Medulla oblongata (tissue), 1 donor: ENCODE measurements at regions not wholly inside any gene's neighbourhood (a gene's known extent, or its start where the extent isn't known, plus 50 kb on each side); places are given as distances from the start of the nearest gene placed in this dataset.
"Not testable (repeated sequence)": the region's sequence is repeated elsewhere in the genome, so short reads cannot be mapped to it uniquely, and the experiment has no call there.

Source experiments
- DNase-seq: peaks from one replicate; pipeline ENCODE4 v3.0.0-alpha.2; 2015; ENCODE audit errors: extremely low spot score

DNA sequence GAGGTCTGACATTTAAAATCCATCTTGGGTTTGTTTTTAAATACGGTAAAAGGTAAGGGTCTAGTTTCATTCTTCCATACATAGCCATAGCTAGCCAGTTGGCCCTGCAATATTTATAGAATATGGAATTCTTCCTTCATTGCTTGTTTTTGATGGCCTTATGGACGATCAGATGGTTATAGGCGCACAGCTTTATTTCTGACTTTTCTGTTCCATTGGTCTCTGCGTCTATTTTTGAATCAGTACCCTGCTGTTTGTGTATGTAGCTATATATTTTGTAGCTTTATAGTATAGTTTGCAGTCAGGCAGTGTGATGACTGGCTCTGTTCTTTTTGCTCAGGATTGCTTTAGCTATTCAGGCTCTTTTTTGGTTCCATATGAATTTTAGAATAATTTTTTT is 366.8 kb upstream of the MIS18BP1 start:
- no peak for DNase-seq

DNA sequence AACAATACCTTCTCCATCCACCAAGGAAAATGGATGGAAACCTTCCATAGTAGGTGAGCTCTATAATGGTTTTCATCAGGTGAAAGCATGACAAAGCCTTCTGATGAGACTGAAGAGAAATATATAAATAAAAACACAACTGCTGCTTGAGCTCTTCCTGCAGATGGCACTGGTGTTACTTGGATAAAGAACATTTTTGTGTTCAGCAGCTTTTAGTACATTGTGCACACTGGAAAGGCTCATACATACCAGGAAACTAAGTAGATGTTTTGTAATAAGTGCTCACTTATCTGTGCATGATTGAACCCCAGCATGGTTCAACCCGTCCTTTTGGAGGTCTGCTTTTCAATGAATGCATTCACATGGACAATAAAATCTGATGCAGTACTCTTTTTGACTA is 357.3 kb upstream of the MIS18BP1 start:
- DNase-seq: peak; percentile 31

GRCh38 chr14:45587142-45587541 is 334.1 kb upstream of the MIS18BP1 start:
- DNase-seq: no peak

DNA sequence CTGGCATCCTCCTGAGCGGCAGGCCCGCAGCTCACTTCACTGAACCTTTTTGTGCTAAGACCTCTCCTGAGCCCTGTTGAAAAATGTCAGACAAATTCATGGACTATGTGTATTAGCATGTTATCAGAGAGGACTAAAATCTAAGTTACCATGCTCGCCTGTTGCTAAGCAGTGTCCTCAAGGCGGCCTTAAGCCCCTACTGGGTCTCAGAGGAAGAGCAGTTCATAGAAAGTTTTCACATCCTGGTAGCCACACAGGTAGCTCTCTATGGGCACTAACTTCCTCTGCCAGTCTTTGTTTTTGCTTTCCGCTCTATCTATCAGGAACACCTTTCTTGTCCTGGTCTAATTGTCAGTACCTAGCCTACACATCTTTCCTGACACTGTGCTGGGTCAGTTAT is 306.6 kb upstream of the MIS18BP1 start:
- no peak for DNase-seq

DNA sequence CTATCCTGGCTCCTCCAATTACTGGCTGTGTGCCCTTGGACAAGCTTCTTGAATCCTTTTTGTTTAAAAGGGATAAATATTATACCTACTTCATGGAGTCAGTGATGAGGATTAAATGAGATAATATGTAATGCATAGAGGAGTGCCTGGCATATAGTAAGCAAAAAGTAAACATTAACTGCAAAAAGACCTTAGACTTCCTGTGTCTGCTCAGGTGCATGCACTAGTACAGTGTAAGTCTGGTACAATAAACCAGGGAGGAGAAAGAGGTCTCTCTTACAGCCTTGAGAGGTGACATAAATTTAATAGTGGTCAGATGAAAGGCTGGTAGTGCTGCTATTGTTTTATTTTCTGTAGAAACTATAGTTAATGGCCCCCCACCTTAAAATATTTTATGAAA is 305.2 kb upstream of the MIS18BP1 start:
- DNase-seq: no peak

- no peak for DNase-seq
Observed at GRCh38 chr14:45553981-45554380, 301.0 kb upstream of the MIS18BP1 start.

DNA sequence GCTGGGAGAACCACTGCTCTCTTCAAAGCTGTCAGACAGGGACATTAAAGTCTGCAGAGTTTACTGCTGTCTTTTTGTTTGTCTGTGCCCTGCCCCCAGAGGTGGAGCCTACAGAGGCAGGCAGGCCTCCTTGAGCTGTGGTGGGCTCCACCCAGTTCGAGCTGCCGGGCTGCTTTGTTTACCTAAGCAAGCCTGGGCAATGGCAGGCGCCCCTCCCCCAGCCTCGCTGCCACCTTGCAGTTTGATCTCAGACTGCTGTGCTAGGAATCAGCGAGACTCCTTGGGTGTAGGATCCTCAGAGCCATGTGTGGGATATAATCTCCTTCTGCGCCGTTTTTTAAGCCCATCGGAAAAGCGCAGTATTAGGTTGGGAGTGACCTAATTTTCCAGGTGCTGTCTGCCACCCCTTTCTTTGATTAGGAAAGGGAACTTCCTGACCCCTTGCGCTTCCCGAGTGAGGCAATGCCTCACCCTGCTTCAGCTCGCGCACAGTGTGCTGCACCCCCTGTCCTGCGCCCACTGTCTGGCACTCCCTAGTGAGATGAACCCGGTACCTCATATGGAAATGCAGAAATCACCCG is 298.3 kb upstream of the MIS18BP1 start:
- not testable (repeated sequence) for DNase-seq

- DNase-seq: no peak
Observed at GRCh38 chr14:45531022-45531421, 278.0 kb upstream of the MIS18BP1 start.

DNA sequence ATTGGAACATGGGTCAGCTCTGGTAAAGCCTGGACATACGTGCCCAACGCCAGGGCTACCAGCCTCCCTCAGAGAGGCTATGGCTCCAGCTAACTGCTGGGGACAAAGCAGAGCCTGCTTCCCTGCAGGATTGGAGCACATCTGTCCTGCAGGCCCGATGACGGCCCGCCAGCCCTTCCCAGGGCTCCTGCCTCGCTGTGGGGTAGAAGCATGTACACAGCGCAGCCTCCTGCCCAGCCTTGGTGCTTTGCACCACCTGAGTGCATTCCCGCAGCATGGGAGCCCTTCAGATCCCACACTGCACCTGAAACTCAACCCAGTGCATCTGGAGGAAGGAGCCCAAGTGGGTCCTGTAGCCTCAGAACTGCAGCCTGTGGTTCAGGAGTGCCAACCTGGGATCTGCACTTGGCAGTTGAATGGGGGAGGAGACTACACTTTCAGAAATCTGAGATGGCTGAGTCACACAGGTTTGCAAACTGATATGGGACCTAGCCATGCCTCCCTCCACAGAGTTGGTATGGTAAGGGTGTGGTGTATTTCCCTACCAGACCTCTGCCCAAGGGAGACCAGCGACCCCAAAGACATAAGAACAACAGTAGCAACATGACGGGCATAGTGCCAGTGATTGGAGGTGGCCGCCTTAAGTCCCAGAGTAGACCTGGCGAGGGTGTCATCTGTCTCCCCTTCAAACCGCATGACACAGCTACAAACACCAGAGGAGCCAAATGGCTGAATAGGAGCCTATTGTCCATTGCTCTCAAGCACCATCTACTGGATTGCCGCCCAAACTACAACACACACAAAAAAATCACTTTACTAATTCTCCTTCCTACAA is 273.9 kb upstream of the MIS18BP1 start:
- DNase-seq: peak; percentile 44

DNA sequence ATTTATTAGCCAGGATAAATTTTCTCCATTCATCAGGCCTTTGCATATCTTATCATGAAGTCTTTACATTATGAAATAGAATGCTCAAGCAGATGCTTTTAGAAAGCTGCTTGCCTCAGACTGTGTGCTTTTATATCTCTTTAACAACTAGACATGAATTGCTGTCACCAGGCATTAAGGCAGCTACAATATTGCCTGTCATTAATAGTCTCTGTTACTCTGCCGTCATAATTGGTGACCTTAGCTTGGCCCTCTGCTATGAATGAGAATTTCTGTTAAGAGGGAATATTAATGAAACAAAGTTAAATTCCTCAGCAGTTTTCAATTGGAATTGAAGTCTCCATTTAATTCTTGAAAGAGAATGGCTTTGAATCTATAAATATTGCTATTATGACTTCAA is 266.8 kb upstream of the MIS18BP1 start:
- no peak for DNase-seq

DNA sequence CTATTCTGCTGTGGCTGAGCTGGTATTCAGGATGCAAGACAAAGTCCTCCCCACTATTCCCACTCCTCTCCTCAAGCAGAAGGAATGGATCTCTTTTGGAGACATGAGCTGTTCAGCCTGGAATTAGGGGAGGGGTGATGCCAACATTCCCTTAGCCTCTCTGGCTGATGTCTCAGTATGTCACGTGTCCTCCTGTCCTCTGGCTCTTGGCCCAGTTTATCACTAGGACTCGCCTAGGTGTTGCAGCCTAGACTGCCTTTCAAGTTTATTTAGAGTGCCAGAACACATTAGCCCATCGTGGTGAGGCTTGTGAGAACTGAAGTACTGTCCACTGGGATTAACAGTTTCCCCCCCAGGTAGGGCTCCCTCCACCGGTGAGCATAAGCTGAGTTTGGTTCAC is 239.9 kb upstream of the MIS18BP1 start:
- no peak for DNase-seq

DNA sequence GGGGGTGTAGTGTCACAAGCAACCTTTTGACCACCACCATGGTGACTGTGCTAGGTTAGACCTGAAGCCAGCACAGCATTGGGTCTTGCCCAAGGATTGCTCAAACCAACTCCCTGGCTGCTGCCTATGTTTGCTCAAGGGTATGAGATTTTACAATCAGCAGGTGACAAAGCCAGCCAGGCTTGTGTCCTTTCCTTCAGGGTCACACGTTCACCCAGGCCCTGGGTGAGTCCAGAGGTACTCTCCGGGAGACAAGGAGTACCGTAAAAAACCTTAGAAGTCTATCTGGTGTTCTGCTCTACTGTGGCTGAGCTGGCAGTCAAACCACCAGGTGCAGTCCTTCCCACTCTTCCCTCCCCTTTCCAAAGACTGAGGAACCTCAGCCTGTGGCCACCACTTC is 238.9 kb upstream of the MIS18BP1 start:
- DNase-seq: no peak

DNA sequence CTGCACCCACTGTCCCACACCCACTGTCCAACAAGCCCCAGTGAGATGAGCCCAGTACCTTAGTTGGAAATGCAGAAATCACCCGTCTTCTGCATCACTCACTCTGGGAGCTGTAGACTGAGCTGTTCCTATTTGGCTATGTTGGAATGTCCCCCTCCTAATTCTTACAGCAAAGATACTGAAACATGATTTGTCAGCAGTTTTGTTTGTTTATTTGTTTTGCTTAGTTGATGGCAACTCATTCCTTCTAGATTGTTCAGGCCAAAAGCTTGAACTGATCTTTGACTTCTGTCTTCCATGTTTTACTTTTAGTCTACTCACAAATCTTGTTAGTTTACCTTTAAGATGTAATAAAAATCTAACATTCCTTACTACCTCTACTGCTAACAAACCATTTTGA is 233.6 kb upstream of the MIS18BP1 start:
- no peak for DNase-seq

DNA sequence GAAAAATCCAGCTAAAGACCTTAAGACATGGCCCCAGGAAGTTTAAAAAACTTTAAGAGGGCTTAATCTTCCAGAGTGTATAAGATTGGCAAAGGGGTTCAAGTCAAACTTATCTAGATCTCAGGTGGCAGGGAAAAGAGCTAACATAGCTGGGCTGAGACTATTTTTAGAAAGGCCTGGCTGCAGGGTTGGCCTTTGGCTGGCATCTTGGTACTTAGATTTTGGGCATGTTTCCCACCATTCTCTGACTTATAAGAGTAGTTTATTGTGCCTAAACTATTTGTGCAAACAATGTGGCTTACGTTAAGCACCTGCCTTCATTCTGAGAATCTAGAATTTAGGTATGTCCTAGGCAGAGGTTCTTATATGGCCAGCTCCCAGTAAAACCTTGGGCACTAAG is 214.0 kb upstream of the MIS18BP1 start:
- DNase-seq: no peak

- no peak for DNase-seq
Observed at GRCh38 chr14:45434221-45434620, 181.2 kb upstream of the MIS18BP1 start.

DNA sequence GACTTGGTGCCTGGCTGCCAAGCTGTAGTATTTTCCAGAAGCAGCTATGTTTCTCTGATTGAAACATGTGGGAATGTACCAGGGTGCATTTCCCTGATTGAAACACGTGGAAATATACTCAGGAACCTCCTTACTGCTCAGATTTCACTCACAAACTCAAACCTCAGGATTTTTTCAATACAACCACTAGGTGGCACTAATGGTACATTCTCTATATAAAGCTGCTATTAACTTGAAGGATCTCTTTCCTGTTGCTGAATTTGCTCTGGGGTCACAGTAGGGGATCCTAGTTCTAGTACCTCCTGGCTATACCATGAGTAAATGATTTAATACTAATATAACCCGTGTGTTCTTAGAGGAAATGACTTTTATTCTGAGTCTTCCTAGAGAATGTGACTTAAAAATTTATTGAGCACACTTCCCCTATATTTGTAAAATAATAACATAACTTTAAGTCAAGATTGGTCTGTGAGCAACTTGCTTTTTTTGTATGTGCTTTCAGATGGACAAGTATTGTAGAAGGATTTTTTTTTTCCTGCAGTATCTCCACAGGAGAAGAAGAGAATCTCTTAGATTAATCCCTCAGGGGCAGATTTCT is 173.8 kb upstream of the MIS18BP1 start:
- DNase-seq: peak; percentile 46

GRCh38 chr14:45406942-45407341 is 153.9 kb upstream of the MIS18BP1 start:
- no peak for DNase-seq

DNA sequence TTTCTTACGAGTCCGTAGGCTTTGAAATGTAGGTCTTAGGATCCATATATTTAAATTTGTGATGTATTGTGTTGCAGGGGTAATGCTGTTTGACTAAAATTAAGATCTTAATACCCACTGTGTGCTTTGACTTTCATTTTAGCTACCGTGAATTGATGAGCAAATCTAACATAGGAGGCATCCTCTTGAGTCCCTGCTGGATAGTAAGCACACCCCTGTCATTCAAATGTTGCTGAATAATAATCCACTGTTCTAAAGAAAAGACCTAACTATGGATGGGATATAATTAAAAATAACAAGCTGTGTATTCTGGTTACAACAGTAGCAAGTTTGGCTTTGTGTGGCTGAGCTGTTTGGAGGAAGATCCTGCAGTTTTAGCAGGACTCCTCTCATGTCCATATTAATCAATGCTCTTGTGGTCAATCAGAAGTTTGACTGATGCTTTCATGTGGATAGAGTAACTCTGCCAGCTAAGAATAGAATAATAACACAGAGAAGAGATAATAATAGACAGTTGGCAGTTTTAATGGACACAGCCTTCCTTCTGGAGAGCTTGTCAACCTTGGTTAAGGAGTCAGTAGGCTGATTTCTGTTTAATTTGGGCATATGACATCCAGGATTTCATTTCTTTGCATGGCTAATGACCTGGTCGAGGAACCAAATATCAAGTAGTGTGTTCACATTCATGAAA is 148.1 kb upstream of the MIS18BP1 start:
- DNase-seq: no peak

DNA sequence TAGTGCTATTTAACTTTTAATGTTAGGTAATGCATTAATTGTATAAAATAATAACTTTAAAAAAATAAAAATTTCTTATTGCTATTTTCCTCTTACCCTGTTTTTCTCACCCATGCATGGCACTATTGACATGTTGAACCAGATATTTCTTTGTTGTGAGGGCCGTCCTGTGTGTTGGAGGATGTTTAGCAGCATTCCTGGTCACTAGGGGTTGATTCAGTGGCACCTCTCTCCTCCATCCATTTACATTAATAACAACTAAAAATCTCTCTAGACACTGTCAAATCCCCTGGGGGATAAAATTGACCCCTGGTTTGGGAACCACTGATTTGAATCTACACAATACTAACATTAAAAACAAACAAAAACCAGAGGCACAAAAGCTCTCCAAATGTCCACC is 147.5 kb upstream of the MIS18BP1 start:
- DNase-seq: no peak

DNA sequence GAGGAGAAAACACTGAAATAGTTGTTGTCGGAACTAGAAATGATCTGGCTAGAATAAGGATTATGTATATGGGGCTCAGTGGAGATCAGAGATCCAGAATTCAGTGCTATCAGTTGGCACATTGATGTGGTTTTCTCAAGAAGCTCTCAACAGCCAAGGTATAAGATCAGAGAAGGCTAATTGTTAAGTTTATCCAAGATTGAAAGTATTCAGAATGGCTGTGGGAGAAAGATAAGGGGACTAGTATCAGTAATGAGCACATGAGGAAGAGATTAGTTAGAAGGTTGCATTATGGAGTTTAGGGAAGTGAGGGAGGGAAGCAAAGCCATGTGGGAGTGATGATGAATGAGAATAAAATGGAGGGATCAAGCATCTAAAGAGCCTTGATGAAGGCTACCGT is 128.1 kb upstream of the MIS18BP1 start:
- DNase-seq: no peak

DNA sequence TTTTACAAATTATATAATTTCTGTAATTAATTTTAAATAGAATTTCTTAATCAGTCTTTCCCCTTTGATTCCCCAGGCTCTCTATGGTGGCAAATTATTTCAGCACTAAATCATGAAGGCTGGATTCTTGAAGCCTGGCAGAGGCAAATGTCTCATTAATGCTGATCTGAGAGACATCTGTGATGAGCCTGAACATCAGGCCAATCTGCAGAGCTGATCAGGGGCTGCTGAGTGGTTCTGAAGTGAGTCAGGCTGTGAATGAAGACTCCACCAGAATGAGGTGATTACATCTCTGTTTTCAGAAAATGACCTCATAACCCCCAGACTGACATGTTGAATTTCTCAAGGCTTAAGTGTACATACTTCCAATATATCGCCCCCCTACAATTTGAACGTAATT is 124.2 kb upstream of the MIS18BP1 start:
- DNase-seq: no peak

DNA sequence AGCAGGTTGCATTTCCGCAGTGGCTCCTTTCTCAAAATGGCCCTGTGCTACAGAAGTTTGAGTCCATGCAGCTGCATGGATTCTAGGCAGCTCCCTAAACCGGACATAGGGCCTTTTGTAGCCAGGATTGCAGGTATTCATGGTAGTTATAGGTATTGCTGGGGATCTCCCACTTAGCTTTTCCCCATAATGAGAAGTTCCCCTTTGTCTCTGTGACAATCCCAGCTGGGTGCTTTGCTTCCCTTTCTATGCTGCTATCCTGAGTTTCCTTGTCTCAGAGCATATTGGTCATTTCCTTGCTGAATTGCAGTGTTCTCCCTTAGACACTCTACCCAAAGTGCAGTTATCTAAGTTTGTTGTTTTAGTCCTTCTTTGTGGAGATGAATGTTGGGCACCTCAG is 120.9 kb upstream of the MIS18BP1 start:
- no peak for DNase-seq
